HG03354 (cell line): ENCODE measurements at regions not wholly inside any gene's neighbourhood (a gene's known extent, or its start where the extent isn't known, plus 50 kb on each side); places are given as distances from the start of the nearest gene placed in this dataset.
"Not testable (repeated sequence)": the region's sequence is repeated elsewhere in the genome, so short reads cannot be mapped to it uniquely, and the experiment has no call there.

Source experiments
- ATAC-seq: cut with Tn5 transposase; IDR thresholded peaks from one replicate; pipeline ENCODE4 v1.9.1; 2021; ENCODE audit warnings: mild to moderate bottlenecking; ENCODE audit not compliant: unreplicated experiment, poor library complexity, severe bottlenecking

- not testable (repeated sequence) for ATAC-seq
Measured at GRCh38 chr6:57708061-57708460, 390.6 kb downstream of the PRIM2 start.

GRCh38 chr6:57722546-57722945, 405.1 kb downstream of the PRIM2 start:
- not testable (repeated sequence) for ATAC-seq

DNA sequence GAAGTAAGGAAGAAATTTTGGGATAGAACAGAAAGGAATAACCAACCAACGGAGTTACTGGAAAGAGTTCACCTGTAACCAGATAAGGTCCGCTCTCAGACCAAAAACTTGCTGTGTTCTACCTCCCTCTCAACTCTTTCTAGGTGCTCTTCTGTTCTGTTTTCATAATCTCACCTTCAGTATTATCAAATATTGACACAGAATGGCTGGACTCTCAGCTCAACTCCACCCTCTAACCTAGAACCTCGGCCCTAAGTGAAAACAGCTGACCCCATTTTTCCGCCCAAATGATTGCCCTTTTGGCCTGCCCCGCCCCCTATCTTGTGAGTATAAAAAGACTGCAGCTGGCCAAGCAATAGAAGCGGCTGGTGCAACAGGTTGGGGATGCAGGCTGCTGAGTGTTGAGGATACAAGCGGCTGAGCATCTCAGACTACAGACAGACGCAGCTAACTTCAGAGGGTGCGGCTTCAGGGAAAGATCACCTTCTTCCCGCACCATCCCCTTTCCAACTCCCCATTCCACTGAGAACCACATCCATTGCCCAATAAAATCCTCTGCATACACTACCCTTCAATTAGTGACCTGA, 406.5 kb downstream of the PRIM2 start:
- ATAC-seq, result not testable (repeated sequence)

GRCh38 chr6:57729407-57729806, 412.0 kb downstream of the PRIM2 start:
- not testable (repeated sequence) for ATAC-seq

DNA sequence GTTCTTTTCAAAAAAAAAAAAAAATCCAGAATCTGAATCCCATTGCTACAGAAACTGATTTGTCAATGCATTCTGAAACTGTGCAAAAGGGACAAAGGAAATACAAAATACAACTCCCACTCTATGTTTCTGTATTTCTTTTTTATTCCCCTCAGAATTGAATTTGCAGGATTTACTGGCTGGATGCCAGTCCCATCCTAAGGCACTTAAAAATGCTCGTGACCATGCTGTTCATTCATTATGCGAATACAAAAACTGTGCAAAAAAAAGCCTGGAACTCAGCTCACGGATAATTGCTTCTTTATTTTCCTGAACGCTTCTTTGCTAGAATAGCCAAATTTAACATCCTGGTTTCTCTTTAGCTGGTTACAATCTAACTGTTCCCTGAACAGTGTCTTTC, 413.3 kb downstream of the PRIM2 start:
- ATAC-seq, result not testable (repeated sequence)

- ATAC-seq, result not testable (repeated sequence)
Measured at GRCh38 chr6:57747716-57748115, 430.3 kb downstream of the PRIM2 start.

DNA sequence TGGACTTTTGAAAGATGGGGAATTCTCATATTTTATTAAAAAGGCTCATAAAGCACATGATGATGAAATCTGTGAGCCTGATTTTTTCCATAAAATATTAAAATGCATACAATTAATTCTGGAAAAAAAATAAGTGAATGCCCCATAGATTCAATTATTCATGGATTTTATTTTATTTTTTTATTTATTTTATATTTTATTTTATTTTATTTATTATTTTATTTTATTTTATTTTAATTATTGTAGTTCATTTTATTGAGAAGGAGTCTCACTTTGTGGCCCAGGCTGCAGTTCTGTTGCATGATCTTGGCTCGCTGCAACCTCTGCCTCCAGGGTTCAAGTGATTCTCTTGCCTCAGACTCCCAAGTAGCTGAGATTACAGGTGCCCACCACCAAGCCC, 442.4 kb downstream of the PRIM2 start:
- ATAC-seq, result not testable (repeated sequence)

DNA sequence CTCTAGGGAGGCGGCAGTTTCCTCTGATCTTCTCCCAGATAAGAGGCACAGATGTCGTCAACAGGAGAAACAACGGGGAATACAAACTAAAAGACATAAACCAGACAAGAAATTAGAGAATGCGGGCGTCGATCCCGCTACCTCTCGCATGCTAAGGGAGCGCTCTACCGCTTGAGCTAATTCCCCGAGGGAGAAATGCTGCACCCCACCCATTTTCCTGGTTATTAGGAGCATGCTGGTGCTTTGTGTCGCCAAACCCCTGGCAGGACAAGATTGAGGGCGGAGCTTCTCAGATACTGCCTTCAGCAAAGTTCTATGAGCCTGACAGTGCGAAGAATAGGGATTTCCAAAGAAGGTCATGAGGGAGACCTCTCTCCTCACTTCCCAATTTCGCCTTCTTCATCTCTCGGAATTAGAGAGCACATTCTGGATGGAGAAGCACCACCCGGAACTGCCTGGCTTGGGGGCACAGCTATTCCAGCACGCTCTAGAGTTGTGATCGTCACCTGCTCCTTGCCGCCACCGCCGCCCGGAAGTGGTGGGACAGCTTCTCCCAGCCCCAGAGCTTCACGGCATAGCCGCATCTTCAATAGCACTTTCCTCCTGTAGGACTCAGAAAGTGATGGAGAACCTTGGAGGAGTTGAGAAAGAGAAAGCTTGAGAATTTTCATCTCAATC, 475.4 kb downstream of the PRIM2 start:
- ATAC-seq, result not testable (repeated sequence)

DNA sequence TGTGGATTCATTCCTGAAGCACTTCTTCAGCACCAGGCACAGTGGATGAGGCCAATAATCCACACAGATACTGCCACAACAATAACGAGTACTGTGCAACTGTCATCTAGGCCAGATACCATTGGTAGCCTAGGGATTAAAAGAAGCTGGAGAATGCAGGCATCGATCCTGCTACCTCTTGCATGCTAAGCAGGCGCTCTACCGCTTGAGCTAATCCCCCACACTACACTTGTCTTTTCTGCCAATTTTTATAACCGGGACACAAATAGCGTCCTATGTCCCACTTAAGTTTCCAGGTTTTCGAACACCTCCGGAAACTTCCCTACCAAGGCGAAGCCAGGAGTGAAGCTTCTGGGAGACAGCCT, 475.9 kb downstream of the PRIM2 start:
- not testable (repeated sequence) for ATAC-seq

- ATAC-seq, result not testable (repeated sequence)
Measured at GRCh38 chr6:57799703-57800479, 482.5 kb downstream of the PRIM2 start.

DNA sequence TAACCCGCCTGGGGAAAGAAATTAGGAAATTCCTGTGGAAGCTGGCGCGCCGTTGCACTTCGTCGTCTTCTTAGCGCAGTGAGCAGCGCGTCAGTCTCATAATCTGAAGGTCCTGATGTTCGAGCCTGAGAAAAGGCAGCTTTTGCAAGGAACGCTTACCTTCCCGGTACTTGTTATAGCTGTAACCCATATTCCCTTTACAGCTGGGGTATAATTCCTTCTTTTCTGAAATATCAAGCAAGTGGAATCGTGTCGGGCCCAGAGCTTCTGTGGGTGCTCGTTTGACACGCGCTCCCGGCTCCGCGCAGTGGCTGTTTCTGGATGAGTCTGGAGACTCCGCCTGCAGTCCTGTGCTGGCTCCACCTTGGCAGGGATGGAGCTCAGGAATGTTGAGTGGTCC, 491.2 kb downstream of the PRIM2 start:
- not testable (repeated sequence) for ATAC-seq

- ATAC-seq, result not testable (repeated sequence)
Measured at GRCh38 chr6:57809454-57809853, 492.0 kb downstream of the PRIM2 start.

- not testable (repeated sequence) for ATAC-seq
Measured at GRCh38 chr6:57813271-57814075, 496.0 kb downstream of the PRIM2 start.

DNA sequence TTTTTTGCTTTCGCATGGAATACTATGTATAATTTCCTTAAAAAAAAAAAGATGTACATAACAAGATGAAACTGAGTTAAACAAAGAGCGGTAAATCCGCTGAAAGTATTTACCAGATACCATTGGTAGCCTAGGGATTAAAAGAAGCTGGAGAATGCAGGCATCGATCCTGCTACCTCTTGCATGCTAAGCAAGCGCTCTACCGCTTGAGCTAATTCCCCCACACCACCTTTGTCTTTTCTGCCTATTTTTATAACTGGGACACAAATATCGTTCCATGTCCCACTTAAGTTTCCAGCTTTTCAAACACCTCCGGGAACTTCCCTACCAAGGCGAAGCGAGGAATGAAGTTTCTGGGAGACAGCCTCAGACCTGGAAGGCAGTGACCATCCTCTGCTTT, 498.4 kb downstream of the PRIM2 start:
- not testable (repeated sequence) for ATAC-seq

- ATAC-seq, result not testable (repeated sequence)
Measured at GRCh38 chr6:57821325-57821724, 503.9 kb downstream of the PRIM2 start.

DNA sequence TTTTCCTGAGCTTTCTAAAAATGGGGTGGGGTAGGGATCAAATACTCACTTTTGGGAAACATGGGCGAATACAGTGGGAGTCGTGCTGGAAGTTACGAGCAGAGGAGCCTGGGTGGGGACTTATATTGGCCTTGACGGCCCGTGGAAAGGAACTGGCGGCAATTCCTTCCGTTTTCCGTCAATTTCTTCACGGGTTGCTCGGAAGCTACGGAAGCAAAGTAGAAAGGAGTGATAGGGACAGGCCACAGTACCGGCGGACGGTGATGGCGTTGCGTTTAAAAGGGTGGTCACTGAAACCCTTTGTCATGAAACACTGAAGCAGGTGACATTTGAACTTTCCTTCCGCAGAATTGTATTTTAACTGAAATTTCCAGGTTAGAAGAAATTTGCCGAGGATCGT, 505.0 kb downstream of the PRIM2 start:
- not testable (repeated sequence) for ATAC-seq

GRCh38 chr6:57822896-57823358, 505.5 kb downstream of the PRIM2 start:
- no peak for ATAC-seq

DNA sequence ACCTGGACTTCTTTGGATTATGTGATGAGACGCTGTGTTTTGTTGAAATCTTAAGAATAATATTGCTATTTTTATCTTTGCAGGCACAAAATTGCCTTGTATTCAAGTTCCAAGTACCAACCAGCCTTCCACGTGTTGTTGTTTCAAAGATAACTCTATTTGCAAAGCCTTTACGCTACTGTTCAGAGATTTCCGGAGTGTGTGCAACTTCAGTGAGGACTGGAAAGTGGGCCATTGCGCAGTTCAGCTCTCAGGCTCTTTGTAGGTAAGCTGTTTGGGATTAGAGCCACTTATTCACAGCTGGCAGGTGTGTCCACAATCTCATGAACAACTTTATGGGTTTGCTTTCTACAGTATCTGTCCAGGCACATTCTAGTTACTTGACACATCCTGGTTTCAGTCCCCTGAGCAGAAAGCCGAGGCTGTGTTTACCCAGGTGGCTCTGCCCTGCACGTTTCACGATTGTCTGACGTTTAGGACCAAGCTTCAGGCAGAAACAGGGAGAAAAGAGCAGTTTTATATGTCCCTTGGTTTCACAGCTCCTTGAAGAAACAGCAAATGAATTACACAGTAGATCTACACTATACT, 520.3 kb downstream of the PRIM2 start:
- ATAC-seq, result not testable (repeated sequence)

- ATAC-seq, result not testable (repeated sequence)
Measured at GRCh38 chr6:57841551-57841950, 524.1 kb downstream of the PRIM2 start.
